ENCODE measurements at regions not wholly inside any gene's neighbourhood (a gene's known extent, or its start where the extent isn't known, plus 50 kb on each side); places are given as distances from the start of the nearest gene placed in this dataset.
"Not testable (repeated sequence)": the region's sequence is repeated elsewhere in the genome, so short reads cannot be mapped to it uniquely, and the experiment has no call there.

DNA sequence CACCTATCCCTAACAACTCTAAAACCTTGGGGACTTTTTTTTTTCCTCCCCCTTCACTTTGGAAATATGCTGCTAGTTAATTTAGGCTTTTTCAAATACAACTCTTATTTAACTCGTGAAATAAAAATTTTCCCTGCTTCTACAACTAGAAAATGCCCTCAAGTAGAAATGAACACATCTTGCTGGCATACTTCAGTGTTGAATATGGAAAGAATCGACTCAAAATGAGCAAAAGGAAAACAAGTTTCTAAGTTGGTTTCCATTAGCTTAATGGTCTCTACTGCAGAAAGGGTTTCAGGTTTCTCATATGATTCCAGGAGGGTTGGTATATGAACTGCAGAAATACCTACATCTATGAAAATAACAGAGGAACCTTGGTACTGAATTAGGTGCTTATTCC, 118.3 kb upstream of the TMTC1 start:
- Histone ChIP-seq H3K27ac (ENCODE audit: low read depth, low read length) (no peak overlapping the region), H3K4me1 (ENCODE audit: insufficient read depth, low read length) (no peaks in the 10 kb centered on the region), H3K9ac (ENCODE audit: low read length) (no peak overlapping the region), H3K27me3 (ENCODE audit: control insufficient read depth in 1 of 2, insufficient read depth in 2 of 2, low read length in 2 of 2) (no peaks in the 10 kb centered on the region), H3K36me3 (ENCODE audit: insufficient read depth, low read length) (no peaks in the 10 kb centered on the region), H3K4me3 (ENCODE audit: low read depth in 1 of 2, low read length in 2 of 2) (no peak overlapping the region), H3K9me3 (ENCODE audit: low read length) (no peaks in the 10 kb centered on the region)

DNA sequence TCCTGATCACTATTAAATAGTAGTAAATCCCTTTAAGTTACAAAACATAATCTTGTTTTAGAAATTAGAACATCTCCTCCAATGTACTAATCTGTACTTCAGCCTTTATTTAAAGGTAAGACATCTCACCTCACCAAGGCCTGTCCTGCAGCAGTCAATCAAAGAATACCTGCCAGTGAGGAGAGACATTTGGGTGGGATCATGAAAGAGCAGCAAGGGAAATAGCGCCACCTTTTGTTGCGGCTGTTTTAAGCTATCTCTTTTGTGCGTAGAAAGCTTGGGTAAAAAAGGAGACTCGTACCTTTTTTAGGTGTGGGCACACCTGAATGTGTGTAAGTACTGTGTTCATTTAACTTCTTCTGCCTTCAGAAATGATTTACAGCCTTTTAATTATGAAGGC, 117.8 kb upstream of the TMTC1 start:
- Histone ChIP-seq H3K9ac (ENCODE audit: low read length) (no peak overlapping the region), H3K4me1 (ENCODE audit: insufficient read depth, low read length) (no peaks in the 10 kb centered on the region), H3K27me3 (ENCODE audit: control insufficient read depth in 1 of 2, insufficient read depth in 2 of 2, low read length in 2 of 2) (no peaks in the 10 kb centered on the region), H3K27ac (ENCODE audit: low read depth, low read length) (no peak overlapping the region), H3K36me3 (ENCODE audit: insufficient read depth, low read length) (no peaks in the 10 kb centered on the region), H3K4me3 (ENCODE audit: low read depth in 1 of 2, low read length in 2 of 2) (no peak overlapping the region), H3K9me3 (ENCODE audit: low read length) (no peaks in the 10 kb centered on the region)

DNA sequence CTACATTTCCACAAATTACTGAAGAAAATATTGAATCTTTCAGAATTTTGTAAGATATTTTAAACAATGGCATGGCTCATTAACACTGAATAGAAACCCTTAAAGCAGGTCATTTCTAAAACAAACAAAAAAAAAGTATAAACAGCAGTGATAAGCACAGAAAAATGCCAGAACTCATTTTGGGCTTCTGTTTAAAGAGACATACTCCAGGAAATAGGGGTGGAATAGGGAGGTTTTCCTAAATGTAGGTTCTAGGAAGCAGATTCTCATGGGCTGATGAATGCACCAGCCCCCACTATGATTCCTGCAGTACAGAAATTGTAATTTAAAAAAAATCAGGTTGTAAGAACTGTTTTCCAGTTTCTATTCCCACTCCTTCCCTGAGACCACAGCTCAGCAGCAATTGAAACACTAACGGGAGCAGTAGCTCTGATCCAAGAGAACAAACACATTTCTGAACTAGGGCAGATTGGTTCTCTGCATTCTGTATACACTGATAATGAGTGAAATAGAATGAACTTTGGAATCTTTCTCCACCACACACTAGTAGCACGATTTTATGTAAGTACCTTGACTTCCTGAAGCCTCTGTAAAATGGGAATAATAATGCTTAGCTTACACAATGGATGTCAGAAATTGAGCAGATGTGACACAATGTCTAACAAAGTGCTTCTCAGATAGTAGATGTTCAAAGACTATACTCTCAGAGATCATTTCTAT, 115.6 kb upstream of the TMTC1 start:
- Histone ChIP-seq H3K27ac (ENCODE audit: low read depth, low read length) (no peak overlapping the region), H3K9me3 (ENCODE audit: low read length) (no peaks in the 10 kb centered on the region), H3K4me1 (ENCODE audit: insufficient read depth, low read length) (no peaks in the 10 kb centered on the region), H3K36me3 (ENCODE audit: insufficient read depth, low read length) (no peaks in the 10 kb centered on the region), H3K4me3 (ENCODE audit: low read depth in 1 of 2, low read length in 2 of 2) (no peak overlapping the region), H3K27me3 (ENCODE audit: control insufficient read depth in 1 of 2, insufficient read depth in 2 of 2, low read length in 2 of 2) (no peaks in the 10 kb centered on the region), H3K9ac (ENCODE audit: low read length) (no peak overlapping the region)

DNA sequence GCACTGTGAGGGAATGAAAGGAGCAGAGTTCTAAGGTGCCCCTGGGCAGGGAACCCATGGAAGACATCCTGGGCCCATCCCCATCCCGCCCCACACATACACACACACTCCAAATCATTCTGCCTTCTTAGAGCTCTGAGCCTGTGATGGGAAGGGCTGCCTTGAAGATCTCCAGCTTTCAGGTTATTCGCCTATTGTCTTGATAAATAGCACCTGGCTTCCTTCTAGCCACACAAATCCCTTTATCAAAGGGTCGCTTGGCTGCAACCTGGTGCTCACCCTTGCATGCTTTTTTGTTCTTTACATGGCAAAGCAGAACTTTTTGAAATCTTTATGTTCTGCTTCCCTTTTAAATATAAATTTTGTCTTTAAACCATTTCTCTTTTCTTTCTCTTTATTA, 112.2 kb upstream of the TMTC1 start:
- H3K9ac ChIP-seq (ENCODE audit: low read length), result no peak overlapping the region
- H3K4me1 ChIP-seq (ENCODE audit: insufficient read depth, low read length), result no peaks in the 10 kb centered on the region
- H3K9me3 ChIP-seq (ENCODE audit: low read length), result no peaks in the 10 kb centered on the region
- no peak overlapping the region for H3K27ac ChIP-seq (ENCODE audit: low read depth, low read length)
- no peak overlapping the region for H3K4me3 ChIP-seq (ENCODE audit: low read depth in 1 of 2, low read length in 2 of 2)
- no peaks in the 10 kb centered on the region for H3K36me3 ChIP-seq (ENCODE audit: insufficient read depth, low read length)
- H3K27me3 ChIP-seq (ENCODE audit: control insufficient read depth in 1 of 2, insufficient read depth in 2 of 2, low read length in 2 of 2), result no peaks in the 10 kb centered on the region

DNA sequence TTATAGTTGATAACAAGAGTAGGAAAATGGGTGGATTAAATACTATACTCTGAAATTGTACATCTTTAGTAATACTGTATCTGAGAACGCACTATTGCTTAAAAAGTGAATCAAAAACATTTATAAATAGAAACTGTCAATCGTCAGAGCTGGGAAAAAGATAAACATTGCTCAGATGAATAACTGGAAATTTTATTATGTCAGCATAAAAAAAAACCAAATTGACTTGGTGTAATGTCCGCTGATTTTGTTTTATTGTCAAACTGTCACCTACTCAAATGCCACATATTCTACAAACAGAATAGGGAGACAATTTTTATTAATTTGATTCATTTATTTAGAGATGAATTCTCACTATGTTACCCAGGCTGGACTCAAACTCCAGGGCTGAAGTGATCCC, 109.3 kb upstream of the TMTC1 start:
- no peak overlapping the region for H3K4me3 ChIP-seq (ENCODE audit: low read depth in 1 of 2, low read length in 2 of 2)
- no peak overlapping the region for H3K9ac ChIP-seq (ENCODE audit: low read length)
- H3K9me3 ChIP-seq (ENCODE audit: low read length), result no peaks in the 10 kb centered on the region
- no peak overlapping the region for H3K27ac ChIP-seq (ENCODE audit: low read depth, low read length)
- no peaks in the 10 kb centered on the region for H3K36me3 ChIP-seq (ENCODE audit: insufficient read depth, low read length)
- H3K4me1 ChIP-seq (ENCODE audit: insufficient read depth, low read length), result no peaks in the 10 kb centered on the region
- no peaks in the 10 kb centered on the region for H3K27me3 ChIP-seq (ENCODE audit: control insufficient read depth in 1 of 2, insufficient read depth in 2 of 2, low read length in 2 of 2)

DNA sequence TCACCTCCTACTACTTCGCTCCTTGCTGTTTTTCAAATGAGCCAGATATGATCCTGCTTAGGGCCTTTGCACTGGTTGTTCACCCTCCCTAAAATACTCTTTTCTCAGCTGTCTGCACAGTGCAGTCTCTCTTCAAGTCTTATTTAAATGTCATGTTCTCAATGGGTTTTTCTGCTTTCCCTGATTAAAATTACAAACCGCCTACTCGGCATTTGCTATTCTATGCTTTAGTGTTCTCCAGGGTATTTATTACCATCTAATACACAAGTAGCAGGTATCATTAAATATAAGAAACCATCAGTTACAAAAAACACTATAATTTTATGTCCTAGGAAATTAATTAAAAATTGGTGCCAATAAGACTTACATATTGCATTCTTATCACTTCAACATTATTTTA, 108.0 kb upstream of the TMTC1 start:
- Histone ChIP-seq H3K9me3 (ENCODE audit: low read length) (no peaks in the 10 kb centered on the region), H3K9ac (ENCODE audit: low read length) (no peak overlapping the region), H3K27ac (ENCODE audit: low read depth, low read length) (no peak overlapping the region), H3K36me3 (ENCODE audit: insufficient read depth, low read length) (no peaks in the 10 kb centered on the region), H3K27me3 (ENCODE audit: control insufficient read depth in 1 of 2, insufficient read depth in 2 of 2, low read length in 2 of 2) (no peaks in the 10 kb centered on the region), H3K4me3 (ENCODE audit: low read depth in 1 of 2, low read length in 2 of 2) (no peak overlapping the region), H3K4me1 (ENCODE audit: insufficient read depth, low read length) (no peaks in the 10 kb centered on the region)

DNA sequence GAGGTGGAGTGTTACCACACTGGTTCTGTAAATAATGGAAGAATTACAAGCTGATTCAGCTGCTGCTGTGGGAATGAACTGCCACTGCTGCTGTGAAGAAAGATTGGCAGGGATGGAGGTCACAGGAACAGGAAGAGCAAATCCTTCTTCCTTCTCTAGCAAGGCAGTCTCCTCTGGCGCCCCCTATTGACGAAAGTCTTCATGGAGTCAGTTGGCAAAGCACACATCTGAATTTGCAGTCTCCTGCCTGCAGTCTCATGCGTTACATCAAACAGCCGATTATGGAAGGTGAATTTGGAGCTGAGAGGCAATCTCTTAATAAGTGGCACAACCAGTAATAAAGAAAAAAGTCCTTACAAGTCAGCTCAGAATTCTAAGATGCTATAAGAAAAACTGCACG, 106.0 kb upstream of the TMTC1 start:
- Histone ChIP-seq H3K9me3 (ENCODE audit: low read length) (no peaks in the 10 kb centered on the region), H3K27ac (ENCODE audit: low read depth, low read length) (no peak overlapping the region), H3K9ac (ENCODE audit: low read length) (no peak overlapping the region), H3K4me3 (ENCODE audit: low read depth in 1 of 2, low read length in 2 of 2) (no peak overlapping the region), H3K27me3 (ENCODE audit: control insufficient read depth in 1 of 2, insufficient read depth in 2 of 2, low read length in 2 of 2) (no peaks in the 10 kb centered on the region), H3K4me1 (ENCODE audit: insufficient read depth, low read length) (no peaks in the 10 kb centered on the region), H3K36me3 (ENCODE audit: insufficient read depth, low read length) (no peaks in the 10 kb centered on the region)

DNA sequence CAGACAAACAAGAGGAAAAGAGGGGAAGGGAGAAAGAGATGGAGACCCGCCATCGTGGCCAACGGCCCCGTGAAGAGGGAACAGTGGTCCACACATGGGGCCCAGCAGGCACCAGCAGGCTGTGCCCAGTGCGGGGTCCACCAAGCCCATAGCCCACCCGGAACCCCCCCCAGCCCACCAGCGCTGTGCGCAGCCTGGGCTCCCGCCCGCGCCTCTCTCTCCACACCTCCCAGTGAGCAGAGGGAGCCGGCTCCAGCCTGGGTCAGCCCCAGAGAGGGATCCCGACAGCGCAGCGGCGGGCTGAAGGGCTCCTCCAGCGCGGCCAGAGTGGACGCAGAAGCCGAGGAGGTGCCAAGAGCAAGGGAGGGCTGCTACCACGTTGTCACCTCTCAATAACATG, 105.0 kb upstream of the TMTC1 start:
- no peak overlapping the region for H3K4me3 ChIP-seq (ENCODE audit: low read depth in 1 of 2, low read length in 2 of 2)
- H3K9me3 ChIP-seq (ENCODE audit: low read length), result no peaks in the 10 kb centered on the region
- no peak overlapping the region for H3K9ac ChIP-seq (ENCODE audit: low read length)

DNA sequence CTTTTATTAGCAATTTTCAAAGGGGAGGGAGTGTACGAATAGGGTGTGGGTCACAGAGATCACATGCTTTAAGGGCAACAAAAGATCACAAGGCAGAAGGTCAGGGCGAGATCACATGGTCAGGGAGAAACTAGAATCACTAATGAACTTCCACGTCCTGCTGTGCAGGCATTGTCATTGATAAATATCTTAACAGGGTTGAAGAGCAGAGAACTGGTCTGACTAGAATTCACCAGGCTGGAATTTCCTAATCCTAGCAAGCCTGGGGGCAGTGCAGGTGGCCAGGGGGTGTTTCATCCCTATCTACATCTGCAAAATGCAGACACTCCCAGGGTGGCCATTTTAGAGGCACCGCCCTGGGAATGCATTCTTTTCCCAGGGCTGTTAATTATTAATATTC, 101.2 kb upstream of the TMTC1 start:
- not testable (repeated sequence) for H3K36me3 ChIP-seq (ENCODE audit: insufficient read depth, low read length); H3K27me3 ChIP-seq (ENCODE audit: control insufficient read depth in 1 of 2, insufficient read depth in 2 of 2, low read length in 2 of 2); H3K4me3 ChIP-seq (ENCODE audit: low read depth in 1 of 2, low read length in 2 of 2); H3K27ac ChIP-seq (ENCODE audit: low read depth, low read length); H3K9ac ChIP-seq (ENCODE audit: low read length); H3K9me3 ChIP-seq (ENCODE audit: low read length); H3K4me1 ChIP-seq (ENCODE audit: insufficient read depth, low read length)

More for the DNA sequence above, 105.0 kb upstream of the TMTC1 start:
- Histone ChIP-seq H3K4me1 (ENCODE audit: insufficient read depth, low read length) (no peaks in the 10 kb centered on the region), H3K27me3 (ENCODE audit: control insufficient read depth in 1 of 2, insufficient read depth in 2 of 2, low read length in 2 of 2) (no peaks in the 10 kb centered on the region), H3K36me3 (ENCODE audit: insufficient read depth, low read length) (no peaks in the 10 kb centered on the region), H3K27ac (ENCODE audit: low read depth, low read length) (no peak overlapping the region)

DNA sequence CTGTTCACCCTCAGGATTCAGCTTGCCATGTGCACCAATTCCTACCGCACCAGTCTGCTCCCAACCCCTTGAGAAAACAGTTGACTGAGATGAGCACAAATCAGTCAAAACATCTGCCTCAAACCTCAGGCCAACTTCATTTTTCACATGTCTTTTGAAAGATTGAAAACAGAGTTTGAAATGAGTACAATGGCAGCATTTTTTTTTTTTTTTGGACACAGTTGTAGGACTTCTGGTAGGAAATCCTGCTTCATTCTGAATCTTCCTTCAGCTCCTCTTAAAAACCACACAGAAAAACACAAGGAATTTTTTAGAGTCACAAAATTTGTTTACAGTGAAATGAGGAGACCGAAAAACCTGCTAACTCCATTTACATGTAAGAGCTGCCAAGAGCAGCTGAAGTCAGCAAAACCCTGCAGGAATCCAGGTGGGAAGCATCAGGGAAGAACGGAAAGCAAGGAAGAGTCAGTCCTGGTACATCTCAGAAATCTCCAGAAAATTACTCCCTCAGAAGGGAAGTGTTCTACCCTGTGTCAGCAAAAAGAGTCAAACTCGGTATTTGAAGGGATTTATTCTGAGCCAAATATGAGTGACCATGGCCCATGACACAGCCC, 100.3 kb upstream of the TMTC1 start:
- no peaks in the 10 kb centered on the region for H3K27me3 ChIP-seq (ENCODE audit: control insufficient read depth in 1 of 2, insufficient read depth in 2 of 2, low read length in 2 of 2)
- no peak overlapping the region for H3K27ac ChIP-seq (ENCODE audit: low read depth, low read length)
- H3K9me3 ChIP-seq (ENCODE audit: low read length), result no peaks in the 10 kb centered on the region
- H3K9ac ChIP-seq (ENCODE audit: low read length), result no peak overlapping the region
- H3K36me3 ChIP-seq (ENCODE audit: insufficient read depth, low read length), result no peaks in the 10 kb centered on the region
- no peak overlapping the region for H3K4me3 ChIP-seq (ENCODE audit: low read depth in 1 of 2, low read length in 2 of 2)
- H3K4me1 ChIP-seq (ENCODE audit: insufficient read depth, low read length), result no peaks in the 10 kb centered on the region

DNA sequence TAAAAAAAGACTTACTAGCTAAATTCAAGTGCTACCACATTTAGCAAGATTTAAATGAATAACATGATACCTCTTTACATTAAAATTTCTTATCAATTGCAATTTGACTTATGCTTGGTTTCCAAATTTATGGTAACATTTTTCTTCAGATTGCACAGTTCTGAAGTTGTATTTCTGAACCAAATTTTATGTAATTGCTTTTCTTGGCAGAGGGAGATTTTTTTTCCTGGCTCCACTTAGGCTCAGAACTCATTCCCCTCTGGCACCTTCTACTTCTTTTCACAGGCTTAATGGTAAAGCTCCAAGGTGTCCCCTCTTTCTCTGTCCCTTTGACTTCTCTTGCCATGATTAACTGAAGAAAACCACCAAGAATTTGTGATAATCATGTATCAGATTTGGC, 99.8 kb upstream of the TMTC1 start:
- Histone ChIP-seq H3K4me3 (ENCODE audit: low read depth in 1 of 2, low read length in 2 of 2) (no peak overlapping the region), H3K9me3 (ENCODE audit: low read length) (no peaks in the 10 kb centered on the region), H3K9ac (ENCODE audit: low read length) (no peak overlapping the region), H3K27ac (ENCODE audit: low read depth, low read length) (no peak overlapping the region), H3K27me3 (ENCODE audit: control insufficient read depth in 1 of 2, insufficient read depth in 2 of 2, low read length in 2 of 2) (no peaks in the 10 kb centered on the region), H3K36me3 (ENCODE audit: insufficient read depth, low read length) (no peaks in the 10 kb centered on the region), H3K4me1 (ENCODE audit: insufficient read depth, low read length) (no peaks in the 10 kb centered on the region)

DNA sequence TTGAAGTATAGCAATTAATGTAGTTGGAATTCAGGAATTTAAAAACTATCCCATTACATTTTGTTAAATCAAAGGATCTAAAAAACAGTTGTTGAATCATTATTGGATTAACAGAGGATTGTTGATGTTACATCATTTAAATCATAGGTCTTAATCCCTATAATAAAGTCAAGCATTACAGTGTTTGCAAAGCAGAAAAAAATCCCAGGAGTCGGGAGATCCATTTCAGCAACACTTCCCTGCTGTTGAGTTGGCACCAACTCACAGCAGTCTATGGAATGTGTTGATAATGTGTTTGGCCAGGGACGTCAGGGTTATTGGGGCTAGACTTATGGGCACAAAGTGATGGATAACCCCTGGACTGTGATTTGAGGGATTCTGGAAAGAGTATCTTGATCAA, 99.1 kb upstream of the TMTC1 start:
- no peaks in the 10 kb centered on the region for H3K4me1 ChIP-seq (ENCODE audit: insufficient read depth, low read length)
- H3K36me3 ChIP-seq (ENCODE audit: insufficient read depth, low read length), result no peaks in the 10 kb centered on the region
- H3K9me3 ChIP-seq (ENCODE audit: low read length), result no peaks in the 10 kb centered on the region
- no peaks in the 10 kb centered on the region for H3K27me3 ChIP-seq (ENCODE audit: control insufficient read depth in 1 of 2, insufficient read depth in 2 of 2, low read length in 2 of 2)
- no peak overlapping the region for H3K4me3 ChIP-seq (ENCODE audit: low read depth in 1 of 2, low read length in 2 of 2)
- H3K27ac ChIP-seq (ENCODE audit: low read depth, low read length), result no peak overlapping the region
- H3K9ac ChIP-seq (ENCODE audit: low read length), result no peak overlapping the region

Data from muscle layer of colon (tissue), 2 donors.